Thymus (tissue), 11 donors: ENCODE measurements at regions not wholly inside any gene's neighbourhood (a gene's known extent, or its start where the extent isn't known, plus 50 kb on each side); places are given as distances from the start of the nearest gene placed in this dataset.

Experiments
- DNase-seq, 9 donors: peaks; one replicate each; pipeline ENCODE4 v3.0.0-alpha.2; 2013; ENCODE audit warnings: low spot score in 9 of 9, low read depth in 6 of 9, missing footprints in 1 of 9
- H3K27ac ChIP-seq, 2 donors: one replicate each; pipeline ENCODE4 v1.5.1; 2013; ENCODE audit warnings: control low read depth in 1 of 2, low read depth in 1 of 2, low read length in 1 of 2, mild to moderate bottlenecking in 1 of 2, moderate library complexity in 1 of 2
- H3K27me3 ChIP-seq, 2 donors: one replicate each; pipeline ENCODE4 v1.5.1; 2013; ENCODE audit warnings: low read length in 1 of 2; ENCODE audit not compliant: control insufficient read depth in 2 of 2, insufficient read depth in 1 of 2
- H3K36me3 ChIP-seq, 2 donors: one replicate each; pipeline ENCODE4 v1.5.1; 2013; ENCODE audit warnings: low read length in 1 of 2, mild to moderate bottlenecking in 1 of 2, moderate library complexity in 1 of 2; ENCODE audit not compliant: control insufficient read depth in 2 of 2, insufficient read depth in 2 of 2
- H3K4me1 ChIP-seq, 2 donors: one replicate each; pipeline ENCODE4 v1.5.1; 2013; ENCODE audit warnings: low read length in 2 of 2; ENCODE audit not compliant: control insufficient read depth in 2 of 2, insufficient read depth in 2 of 2
- H3K4me3 ChIP-seq, 2 donors: one replicate each; pipeline ENCODE4 v1.5.1; 2013; ENCODE audit warnings: low read length in 2 of 2, control low read depth in 1 of 2, mild to moderate bottlenecking in 1 of 2
- H3K9me3 ChIP-seq, 2 donors: one replicate each; pipeline ENCODE4 v1.5.1; 2013; ENCODE audit warnings: low read length in 1 of 2, mild to moderate bottlenecking in 1 of 2; ENCODE audit not compliant: control insufficient read depth in 2 of 2, insufficient read depth in 1 of 2
- WGBS: extraction: QIAGEN DNeasy Blood & Tissue Kit; methylation state at CpG from one replicate; pipeline ENCODE4 v1.1.7; 2013; 5-methylcytosine and 5-hydroxymethylcytosine counted together
- donor health status: healthy.

DNA sequence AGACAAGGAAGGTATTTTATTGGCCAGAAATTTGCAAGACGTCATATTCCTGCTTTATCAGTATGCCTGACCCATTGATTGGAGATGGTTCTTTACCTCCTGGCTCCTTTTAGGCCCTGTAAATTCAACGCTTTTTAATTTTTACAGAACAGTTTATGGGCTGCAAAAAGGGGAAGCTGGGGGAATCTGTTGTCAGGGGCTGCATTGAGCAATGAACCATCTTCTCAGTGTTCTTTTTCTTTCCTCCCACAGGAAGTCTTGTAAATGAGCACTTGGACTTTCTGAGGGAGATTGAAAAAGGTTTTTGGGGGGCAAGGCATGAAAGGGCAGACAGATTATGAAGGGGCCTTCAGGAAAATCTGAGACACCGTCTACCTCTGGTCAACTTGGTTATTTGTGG lies 503.6 kb upstream of the TNP1 start:
- Histone ChIP-seq H3K36me3 (no peaks in the 10 kb centered on the region), H3K4me1 (peaks cover 0 to 2% of the 10 kb centered on the region in 2 donors), H3K9me3 (no peaks in the 10 kb centered on the region), H3K27ac (no peak overlapping the region), H3K27me3 (no peaks in the 10 kb centered on the region), H3K4me3 (no peak overlapping the region)
- WGBS, result 35% methylated on average over 3 of the region's 3 CpGs
- DNase-seq, result no peak

DNA sequence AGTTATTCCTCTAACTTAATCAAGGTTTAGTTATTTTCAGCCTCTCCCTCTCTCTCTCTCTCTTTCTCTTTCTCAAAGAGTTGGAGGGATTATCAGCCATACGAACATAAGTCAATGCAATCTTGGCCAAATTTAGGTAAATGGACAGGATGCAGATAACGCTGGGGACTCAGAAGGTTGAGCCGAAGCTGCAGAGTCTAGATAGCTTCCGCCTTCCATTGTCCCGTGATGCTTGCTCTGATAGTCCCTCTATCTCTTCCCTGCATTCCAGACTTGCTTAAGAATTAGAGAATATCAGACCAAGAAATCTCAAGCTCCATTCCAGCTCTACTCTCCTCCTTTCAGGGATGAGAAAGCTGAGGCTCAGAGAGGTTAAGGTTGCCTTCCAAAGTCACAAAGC lies 502.8 kb upstream of the TNP1 start:
- H3K27ac ChIP-seq, result no peak overlapping the region
- peaks cover 0 to 2% of the 10 kb centered on the region in 2 donors for H3K4me1 ChIP-seq
- no peaks in the 10 kb centered on the region for H3K9me3 ChIP-seq
- no peaks in the 10 kb centered on the region for H3K27me3 ChIP-seq
- DNase-seq, result no peak
- H3K36me3 ChIP-seq, result no peaks in the 10 kb centered on the region
- WGBS, result 98% methylated on average over 5 of the region's 5 CpGs
- H3K4me3 ChIP-seq, result no peak overlapping the region

DNA sequence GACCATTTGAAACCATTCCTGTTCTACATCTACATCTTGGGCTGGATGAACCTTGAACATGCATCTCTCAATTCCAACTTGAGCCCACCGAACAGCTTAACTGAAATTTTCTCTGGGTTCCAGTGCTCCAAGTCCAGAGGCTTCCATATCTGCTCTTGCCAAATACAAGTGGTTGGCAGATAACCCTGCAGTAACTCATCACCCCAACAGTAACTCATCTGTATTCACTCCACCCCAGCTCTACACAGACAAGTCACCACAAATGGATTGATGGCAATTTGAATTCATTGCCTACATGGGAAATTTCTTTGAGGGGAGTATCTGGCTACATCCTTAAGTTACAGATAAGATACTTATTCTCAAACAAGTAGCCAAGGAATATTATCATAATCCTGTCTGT lies 502.4 kb upstream of the TNP1 start:
- WGBS, result 98% methylated on average over 1 of the region's 1 CpG
- no peak for DNase-seq

DNA sequence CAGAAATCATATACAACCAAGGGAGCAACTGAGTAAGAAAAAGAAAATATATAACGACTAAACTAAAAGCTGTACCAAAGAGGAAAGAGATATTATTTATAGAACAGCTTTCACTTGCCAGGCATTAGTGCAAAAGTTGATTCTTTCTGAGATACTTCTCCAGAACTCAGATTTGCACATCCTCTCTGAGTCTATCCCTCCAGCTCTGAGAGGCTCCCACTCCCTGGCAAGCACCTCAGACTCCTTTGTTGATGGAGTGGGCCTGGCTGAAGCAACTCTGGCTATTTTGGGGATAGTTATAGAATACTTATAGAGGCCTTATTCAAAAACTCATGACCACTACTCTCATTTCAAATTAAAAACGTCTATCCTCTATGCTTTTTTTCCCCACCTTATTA lies 501.6 kb upstream of the TNP1 start:
- 53% methylated on average over 2 of the region's 2 CpGs for WGBS
- peaks cover 0 to 2% of the 10 kb centered on the region in 2 donors for H3K4me1 ChIP-seq
- no peak overlapping the region for H3K27ac ChIP-seq
- H3K36me3 ChIP-seq, result no peaks in the 10 kb centered on the region
- no peaks in the 10 kb centered on the region for H3K9me3 ChIP-seq
- H3K27me3 ChIP-seq, result no peaks in the 10 kb centered on the region
- no peak overlapping the region for H3K4me3 ChIP-seq
- no peak for DNase-seq

More for the DNA sequence above, 502.4 kb upstream of the TNP1 start:
- H3K4me1 ChIP-seq, result peaks cover 0 to 2% of the 10 kb centered on the region in 2 donors
- H3K36me3 ChIP-seq, result no peaks in the 10 kb centered on the region
- no peaks in the 10 kb centered on the region for H3K27me3 ChIP-seq
- no peak overlapping the region for H3K4me3 ChIP-seq
- H3K27ac ChIP-seq, result no peak overlapping the region
- H3K9me3 ChIP-seq, result no peaks in the 10 kb centered on the region

DNA sequence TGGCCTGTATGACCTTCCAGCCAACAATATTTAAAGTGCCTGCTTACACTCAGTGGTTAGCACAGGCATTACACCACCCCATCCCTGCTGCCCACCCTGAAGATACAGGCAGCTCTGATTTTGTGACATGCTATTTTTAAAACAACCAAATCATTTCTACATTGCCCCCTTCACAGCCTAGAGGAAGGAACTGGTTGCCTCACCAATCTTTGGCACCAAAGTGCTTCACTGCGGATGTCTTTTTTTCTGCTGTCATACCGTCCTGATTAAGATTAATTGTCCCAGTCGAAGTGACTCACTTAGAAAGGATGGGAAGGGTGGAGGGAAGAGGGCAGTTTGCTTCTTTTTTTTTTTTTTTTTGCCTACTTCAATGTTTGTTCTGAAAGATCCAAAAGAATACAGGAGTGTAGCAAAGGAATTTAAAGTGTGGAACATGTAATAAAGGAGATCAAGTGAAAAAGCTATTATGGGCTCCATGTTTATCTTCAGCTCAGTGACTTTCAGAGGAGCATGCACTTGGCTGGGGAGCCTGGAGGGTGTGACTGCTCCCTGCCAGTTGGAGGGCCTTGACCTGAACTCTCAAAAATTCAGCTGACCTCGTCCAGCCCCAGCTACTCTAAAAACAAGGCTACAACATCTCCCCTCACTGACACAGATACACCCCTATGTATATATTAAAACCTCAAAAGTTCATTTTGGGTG lies 501.1 kb upstream of the TNP1 start:
- Histone ChIP-seq H3K27me3 (no peaks in the 10 kb centered on the region), H3K4me3 (no peak overlapping the region), H3K36me3 (no peaks in the 10 kb centered on the region), H3K27ac (peak overlapping the region in 1 of 2 donors; percentile 58), H3K4me1 (peaks cover 0 to 2% of the 10 kb centered on the region in 2 donors), H3K9me3 (no peaks in the 10 kb centered on the region)
- no peak for DNase-seq
- WGBS, result 35% methylated on average over 4 of the region's 4 CpGs

DNA sequence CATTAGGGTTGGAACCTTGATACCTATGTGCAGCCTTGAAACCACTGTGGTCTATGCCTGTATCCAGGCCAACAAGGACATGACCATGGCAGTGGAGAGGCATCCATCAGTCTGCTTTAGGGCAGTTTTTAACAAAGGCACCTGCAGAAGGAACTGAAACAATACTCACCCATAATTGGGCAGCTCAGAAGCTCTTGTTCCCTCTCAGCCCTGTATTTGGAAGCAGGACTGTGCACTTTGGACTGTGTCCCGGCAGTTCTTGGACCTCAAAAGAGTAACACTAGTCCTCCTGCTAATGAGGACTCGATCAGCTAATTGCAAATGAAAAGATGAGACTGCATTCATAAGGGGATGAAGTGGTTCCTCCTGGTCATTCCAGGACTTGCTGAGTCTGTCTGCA lies 500.2 kb upstream of the TNP1 start:
- Histone ChIP-seq H3K27ac (no peak overlapping the region), H3K9me3 (no peaks in the 10 kb centered on the region)
- 87% methylated on average over 2 of the region's 2 CpGs for WGBS

DNA sequence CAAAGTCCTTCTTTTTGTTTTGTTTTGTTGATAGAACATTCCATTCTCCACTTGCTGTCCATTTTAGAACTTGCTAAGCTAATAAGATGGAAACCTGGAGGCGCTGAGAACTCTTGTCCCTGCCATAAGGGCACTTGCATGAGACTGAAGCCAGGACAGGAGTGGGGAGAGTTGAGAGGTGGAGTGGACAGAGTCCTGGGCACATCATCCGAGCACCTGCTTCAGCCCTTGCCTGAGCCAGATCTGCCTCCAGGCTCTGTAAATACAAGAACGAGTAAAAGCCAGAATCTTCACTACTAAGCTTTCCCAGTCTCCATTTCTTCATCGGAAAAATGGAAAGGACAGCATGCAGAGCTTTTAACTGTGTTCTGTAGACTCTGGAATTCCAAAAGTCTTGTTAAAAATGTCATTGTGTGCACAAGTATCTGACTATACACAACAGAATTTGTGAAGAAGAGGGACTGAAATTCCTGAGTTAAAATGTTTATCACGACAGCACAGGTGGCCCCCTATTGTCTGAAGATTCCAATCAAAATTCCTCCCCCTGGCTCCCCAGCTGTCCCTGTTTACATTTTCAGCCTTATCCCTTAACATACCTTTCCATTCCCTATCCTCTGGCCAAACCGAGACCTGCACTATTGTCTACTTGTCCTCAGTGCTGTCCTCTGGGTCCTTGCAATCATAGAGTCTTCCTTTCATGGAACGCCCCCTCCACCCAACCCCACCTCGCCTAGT lies 498.2 kb upstream of the TNP1 start:
- Histone ChIP-seq H3K4me3 (no peak overlapping the region), H3K9me3 (no peaks in the 10 kb centered on the region), H3K27me3 (no peaks in the 10 kb centered on the region), H3K36me3 (no peaks in the 10 kb centered on the region), H3K27ac (no peak overlapping the region), H3K4me1 (peaks cover 0 to 2% of the 10 kb centered on the region in 2 donors)
- no peak for DNase-seq
- WGBS, result 97% methylated on average over 8 of the region's 8 CpGs

More for the DNA sequence above, 500.2 kb upstream of the TNP1 start:
- H3K36me3 ChIP-seq, result no peaks in the 10 kb centered on the region
- no peak overlapping the region for H3K4me3 ChIP-seq
- no peak for DNase-seq
- H3K27me3 ChIP-seq, result no peaks in the 10 kb centered on the region
- peaks cover 0 to 2% of the 10 kb centered on the region in 2 donors for H3K4me1 ChIP-seq

DNA sequence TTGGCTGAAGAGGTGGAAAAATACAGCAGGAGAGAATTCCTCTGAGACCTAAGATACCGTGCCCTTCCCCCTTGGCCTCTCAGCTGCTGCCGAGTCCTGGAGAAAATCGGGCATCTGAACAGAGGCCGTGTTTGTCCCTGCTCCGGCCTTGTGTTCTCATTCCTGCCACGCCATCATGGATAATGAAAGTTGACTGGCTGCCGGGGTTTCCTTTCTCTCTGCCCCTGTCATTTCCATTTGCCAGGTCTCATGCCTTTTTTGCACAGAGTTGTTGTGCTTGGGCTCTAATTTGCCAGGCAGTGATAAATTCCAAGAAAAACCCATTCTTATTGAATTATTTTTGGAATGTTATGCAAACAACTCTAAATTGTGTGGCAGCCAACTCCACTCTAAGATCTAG lies 496.9 kb upstream of the TNP1 start:
- H3K27ac ChIP-seq, result no peak overlapping the region
- WGBS, result 94% methylated on average over 7 of the region's 7 CpGs
- H3K4me1 ChIP-seq, result peaks cover 0 to 2% of the 10 kb centered on the region in 2 donors
- H3K36me3 ChIP-seq, result no peaks in the 10 kb centered on the region
- no peaks in the 10 kb centered on the region for H3K9me3 ChIP-seq
- H3K4me3 ChIP-seq, result no peak overlapping the region
- no peaks in the 10 kb centered on the region for H3K27me3 ChIP-seq
- DNase-seq, result no peak

DNA sequence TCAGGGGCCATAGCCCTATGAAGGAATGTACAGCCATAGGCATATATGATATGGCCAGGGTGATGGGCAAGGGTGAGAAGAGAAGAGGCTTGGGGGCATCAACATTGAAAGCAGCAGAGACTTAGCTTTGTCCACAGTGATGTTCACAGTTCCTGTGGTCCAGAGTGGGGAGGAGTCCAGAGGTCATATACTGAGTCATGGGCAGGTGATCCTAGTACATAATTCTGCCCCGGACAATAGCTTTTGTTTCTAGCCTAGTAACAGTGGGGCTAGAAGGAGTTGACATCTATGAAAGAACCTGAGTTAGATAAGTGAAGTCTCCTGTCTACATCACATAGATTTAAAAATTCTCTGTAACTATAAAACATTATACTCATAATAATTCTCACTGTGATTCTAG lies 496.3 kb upstream of the TNP1 start:
- Histone ChIP-seq H3K27me3 (no peaks in the 10 kb centered on the region), H3K4me3 (no peak overlapping the region), H3K4me1 (peaks cover 0 to 1% of the 10 kb centered on the region in 2 donors), H3K27ac (no peak overlapping the region), H3K36me3 (no peaks in the 10 kb centered on the region), H3K9me3 (no peaks in the 10 kb centered on the region)
- WGBS, result 91% methylated on average over 1 of the region's 1 CpG
- DNase-seq, result no peak
